Transverse colon (tissue), 3 donors: ENCODE measurements at regions not wholly inside any gene's neighbourhood (a gene's known extent, or its start where the extent isn't known, plus 50 kb on each side); places are given as distances from the start of the nearest gene placed in this dataset.

Source experiments
- CTCF ChIP-seq, 5 experiments: fragments of 200-600 bp in 3 of 5; fragments of 450-650 bp in 2 of 5; sonication (generic) in 3 of 5; IDR thresholded peaks; 1 replicate in 2 of 5; 2 replicates in 3 of 5; pipeline ENCODE4 v1.5.1; 2016 to 2017; ENCODE audit warnings: antibody characterized with exemption in 5 of 5, inconsistent platforms in 3 of 5, mild to moderate bottlenecking in 2 of 5, moderate library complexity in 1 of 5
- POLR2A ChIP-seq: fragments of 450-650 bp; IDR thresholded peaks from one replicate; pipeline ENCODE4 v1.6.1; 2016; ENCODE audit warnings: antibody characterized with exemption, mild to moderate bottlenecking, moderate library complexity

GRCh38 chr6:144474904-144475303 lies 189.8 kb downstream of the UTRN start:
- TF ChIP-seq POLR2A (no peak), CTCF (IDR thresholded peaks at IDR 0.05) (no peak)
